ENCODE measurements at regions not wholly inside any gene's neighbourhood (a gene's known extent, or its start where the extent isn't known, plus 50 kb on each side); places are given as distances from the start of the nearest gene placed in this dataset.

GRCh38 chr16:64364016-64364415, 757.8 kb downstream of the CDH11 start:
- TF ChIP-seq, protein P1, sequence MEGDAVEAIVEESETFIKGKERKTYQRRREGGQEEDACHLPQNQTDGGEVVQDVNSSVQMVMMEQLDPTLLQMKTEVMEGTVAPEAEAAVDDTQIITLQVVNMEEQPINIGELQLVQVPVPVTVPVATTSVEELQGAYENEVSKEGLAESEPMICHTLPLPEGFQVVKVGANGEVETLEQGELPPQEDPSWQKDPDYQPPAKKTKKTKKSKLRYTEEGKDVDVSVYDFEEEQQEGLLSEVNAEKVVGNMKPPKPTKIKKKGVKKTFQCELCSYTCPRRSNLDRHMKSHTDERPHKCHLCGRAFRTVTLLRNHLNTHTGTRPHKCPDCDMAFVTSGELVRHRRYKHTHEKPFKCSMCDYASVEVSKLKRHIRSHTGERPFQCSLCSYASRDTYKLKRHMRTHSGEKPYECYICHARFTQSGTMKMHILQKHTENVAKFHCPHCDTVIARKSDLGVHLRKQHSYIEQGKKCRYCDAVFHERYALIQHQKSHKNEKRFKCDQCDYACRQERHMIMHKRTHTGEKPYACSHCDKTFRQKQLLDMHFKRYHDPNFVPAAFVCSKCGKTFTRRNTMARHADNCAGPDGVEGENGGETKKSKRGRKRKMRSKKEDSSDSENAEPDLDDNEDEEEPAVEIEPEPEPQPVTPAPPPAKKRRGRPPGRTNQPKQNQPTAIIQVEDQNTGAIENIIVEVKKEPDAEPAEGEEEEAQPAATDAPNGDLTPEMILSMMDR (IDR thresholded peaks at IDR 0.05): no peak
- TF ChIP-seq POLR2A (IDR thresholded peaks at IDR 0.05): no peak

All from thyroid gland (tissue), 4 donors.